Spleen (tissue), 7 donors: ENCODE measurements at regions not wholly inside any gene's neighbourhood (a gene's known extent, or its start where the extent isn't known, plus 50 kb on each side); places are given as distances from the start of the nearest gene placed in this dataset.

Experiments used
- CTCF ChIP-seq, 11 experiments: fragments of 200-600 bp in 7 of 11; fragments of 450-650 bp in 4 of 11; sonication (generic) in 4 of 11; IDR thresholded peaks in 8 of 11; conservative IDR thresholded peaks in 3 of 11; 1 replicate in 7 of 11; 2 replicates in 4 of 11; pipeline versions ENCODE4 v1.4.0 to v1.8.0; 2016 to 2021; ENCODE audit warnings: antibody characterized with exemption in 11 of 11, inconsistent platforms in 4 of 11, mild to moderate bottlenecking in 1 of 11
- POLR2AphosphoS5 ChIP-seq, 3 donors: sonication (generic); formaldehyde crosslinking; IDR thresholded peaks; one replicate each; pipeline ENCODE4 v1.5.1; 2017; ENCODE audit warnings: antibody characterized with exemption in 3 of 3
- donor health status: DM: no; HTN: no; CAD: no; lungs with moderate emphysema.
- donor health status: DM: no; HTN: no; CAD: no.
- donor health status: DM: no; HTN: no; CAD: no.

GRCh38 chr1:163845279-163845678 is 523.5 kb downstream of the NUF2 start:
- TF ChIP-seq CTCF (IDR thresholded peaks at IDR 0.05 in 8 of 11, conservative IDR thresholded peaks at IDR 0.05 in 3 of 11) (no peak), POLR2AphosphoS5 (IDR thresholded peaks at IDR 0.05) (no peak)
